Astrocyte (in vitro differentiated cells and primary cell): ENCODE measurements at regions not wholly inside any gene's neighbourhood (a gene's known extent, or its start where the extent isn't known, plus 50 kb on each side); places are given as distances from the start of the nearest gene placed in this dataset.

ENCODE experiments used
- CTCF ChIP-seq: IDR thresholded peaks from 2 replicates; pipeline ENCODE4 v1.5.1; 2011; ENCODE audit warnings: low read depth, mild to moderate bottlenecking, inconsistent platforms, low read length, moderate library complexity; ENCODE audit not compliant: insufficient read depth
- EZH2 ChIP-seq: IDR thresholded peaks from 2 replicates; pipeline ENCODE4 v1.6.1; 2012; ENCODE audit warnings: mild to moderate bottlenecking, low read length, inconsistent platforms; ENCODE audit not compliant: insufficient read depth

DNA sequence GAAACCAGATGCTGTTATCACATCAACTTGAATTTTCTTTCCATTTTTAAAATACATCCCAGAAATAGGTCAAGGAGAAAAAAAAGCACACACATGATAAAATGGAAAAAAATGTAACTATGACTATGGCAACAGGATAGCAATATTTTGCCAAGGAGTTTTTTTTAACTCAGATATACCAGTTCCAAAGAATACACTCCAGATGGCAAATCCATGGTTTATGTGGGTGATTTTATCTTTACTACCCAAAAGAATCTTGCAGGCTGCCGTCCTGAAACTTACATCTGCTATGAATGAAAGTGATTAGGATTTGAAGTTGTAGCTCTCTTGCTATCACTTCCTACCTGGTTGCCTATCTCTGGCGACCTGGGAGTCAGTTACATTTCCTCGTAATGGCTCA is 91.0 kb upstream of the PLPPR4 start:
- TF ChIP-seq CTCF (no peak), EZH2 (no peak)
